SKM-1 treated with dmso at 0.1 percent for 144 hours (cell line): ENCODE measurements at regions not wholly inside any gene's neighbourhood (a gene's known extent, or its start where the extent isn't known, plus 50 kb on each side); places are given as distances from the start of the nearest gene placed in this dataset.

ENCODE experiments used
- DNase-seq: peaks from one replicate; lab custom pipeline; 2025; ENCODE audit not compliant: unreplicated experiment; lab: John Stamatoyannopoulos, UW

DNA sequence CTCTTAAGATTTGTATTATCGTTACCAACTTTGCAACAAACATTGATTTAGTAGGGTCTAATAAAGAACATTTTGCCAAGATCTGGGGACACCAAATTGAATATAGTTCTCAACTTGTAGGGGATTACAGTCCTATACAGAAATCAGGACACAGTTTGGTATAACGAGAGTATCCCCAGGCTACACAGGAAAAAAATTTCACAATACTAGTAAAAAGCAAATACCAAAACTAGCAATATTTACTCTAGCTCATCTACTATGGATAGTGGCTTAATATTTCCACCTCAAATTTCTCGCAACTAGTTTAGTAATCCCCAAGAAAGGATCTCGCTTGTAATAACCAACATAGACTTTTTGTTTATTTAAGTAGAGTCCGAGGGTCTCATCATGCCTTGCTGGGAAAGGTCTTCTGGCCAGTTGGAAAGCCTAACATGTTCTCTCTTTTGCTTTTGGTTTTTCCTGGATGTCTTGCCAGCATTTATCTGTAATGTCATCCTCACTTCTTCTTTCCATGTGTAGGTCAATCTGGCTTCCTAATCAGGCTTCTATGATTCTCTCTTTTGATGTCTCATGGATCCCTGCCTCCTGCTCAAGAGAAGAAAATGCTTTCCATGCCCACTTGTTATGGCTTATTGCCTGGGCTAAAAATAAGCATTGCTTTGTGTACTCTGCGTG lies 104.7 kb upstream of the KCNK2 start:
- no peak for DNase-seq

DNA sequence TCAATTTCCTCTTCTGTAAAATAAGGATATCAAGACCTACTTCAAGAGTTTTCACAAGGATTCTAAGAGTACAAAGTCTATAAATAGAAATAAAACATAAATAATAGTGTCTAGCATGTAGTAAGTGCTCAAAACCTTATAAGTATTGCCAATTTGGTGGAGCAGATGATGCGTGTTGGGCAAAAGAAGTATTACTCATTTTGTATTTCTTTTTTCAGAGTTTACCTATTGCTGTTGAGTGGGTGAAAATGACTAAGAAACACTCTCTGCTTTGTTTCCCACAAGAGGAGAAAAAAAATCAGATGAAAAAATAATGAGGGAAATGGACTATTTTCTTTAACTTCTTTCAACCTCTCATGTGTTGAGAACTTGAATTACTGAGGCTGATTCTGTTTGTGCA lies 103.3 kb upstream of the KCNK2 start:
- DNase-seq, result no peak

GRCh38 chr1:214980921-214981320 lies 101.6 kb upstream of the KCNK2 start:
- no peak for DNase-seq

GRCh38 chr1:214983126-214983869 lies 99.2 kb upstream of the KCNK2 start:
- DNase-seq, result no peak

DNA sequence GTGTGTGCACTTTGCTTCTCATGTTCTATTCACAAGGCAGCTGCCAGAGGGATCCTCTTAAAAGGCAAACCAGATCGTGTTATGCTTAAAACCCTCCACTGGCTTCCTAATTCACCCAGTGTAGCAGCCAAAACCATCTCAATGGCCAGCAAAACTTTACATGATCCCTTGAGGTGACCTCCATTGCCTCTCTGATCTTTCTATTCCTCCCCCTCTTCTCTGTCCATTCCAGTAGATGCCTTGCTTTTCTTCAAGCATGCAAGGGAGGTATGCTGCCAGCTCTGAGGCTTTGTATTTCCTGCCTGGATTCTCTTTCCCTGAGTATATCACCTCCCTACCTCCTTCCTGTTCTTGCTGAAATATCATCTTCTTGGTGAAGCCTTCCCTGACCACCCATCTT lies 93.2 kb upstream of the KCNK2 start:
- DNase-seq, result no peak

GRCh38 chr1:214990619-214991018 lies 91.9 kb upstream of the KCNK2 start:
- DNase-seq, result no peak

DNA sequence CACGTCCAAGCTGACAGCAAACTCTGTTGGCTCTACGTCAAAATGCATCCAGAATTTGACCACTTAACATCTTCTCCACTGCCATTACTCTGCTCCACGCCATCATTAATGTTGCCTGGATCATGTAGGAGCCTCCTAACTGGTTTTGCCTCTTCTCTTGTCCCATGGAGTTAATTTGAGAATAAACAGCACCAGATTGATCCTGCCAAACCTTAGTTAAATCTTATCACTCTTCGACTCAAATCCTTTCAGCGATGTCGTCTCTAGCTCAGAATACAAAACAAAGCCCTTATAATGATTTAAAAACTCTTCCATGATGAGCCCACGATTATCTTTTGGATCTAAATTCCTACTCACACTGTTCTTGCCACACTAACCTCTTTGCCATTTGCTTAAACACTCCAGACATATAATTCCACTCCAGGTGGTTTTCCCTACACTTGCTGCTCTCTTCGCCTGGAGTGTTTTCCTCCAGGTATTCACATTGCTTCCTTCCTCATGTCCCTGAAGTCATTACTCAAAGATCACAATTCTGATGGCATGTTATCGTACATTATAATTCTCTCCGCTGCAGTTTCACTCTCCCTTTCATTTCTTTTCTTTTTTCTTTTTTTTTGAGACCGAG lies 90.7 kb upstream of the KCNK2 start:
- no peak for DNase-seq

GRCh38 chr1:214993419-214993818 lies 89.1 kb upstream of the KCNK2 start:
- DNase-seq, result no peak

GRCh38 chr1:214997685-214998084 lies 84.9 kb upstream of the KCNK2 start:
- peak; percentile 85 for DNase-seq

DNA sequence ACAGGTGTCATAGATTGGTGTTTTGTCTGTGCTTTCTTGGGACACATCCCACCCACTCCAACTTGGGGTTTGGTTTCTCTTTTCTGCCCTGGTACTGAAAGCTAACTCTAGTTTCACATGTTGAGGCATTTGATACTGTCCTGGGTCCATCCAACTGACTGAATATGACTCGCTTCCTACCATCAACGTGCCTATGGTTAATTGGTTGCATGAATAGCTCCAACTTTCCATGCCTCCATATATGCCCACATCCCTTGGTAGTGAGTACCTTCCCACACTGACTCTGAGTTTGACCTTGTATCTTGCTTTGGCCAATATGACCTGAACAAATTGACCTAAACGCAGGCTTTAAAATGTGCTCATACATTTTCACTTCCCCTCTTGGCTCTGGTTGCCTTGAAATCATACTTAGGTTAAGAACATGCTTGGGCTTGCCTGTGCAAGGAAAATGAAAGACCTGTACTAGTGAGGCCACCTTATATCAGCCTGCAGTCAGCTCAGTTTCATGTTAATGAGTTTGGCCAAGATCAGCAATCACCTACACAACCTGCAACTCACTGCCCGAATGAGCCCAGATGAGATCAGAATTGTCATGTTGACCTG lies 81.0 kb upstream of the KCNK2 start:
- DNase-seq, result peak; percentile 45

GRCh38 chr1:215002471-215002870 lies 80.1 kb upstream of the KCNK2 start:
- no peak for DNase-seq

- DNase-seq, result no peak
Observed at GRCh38 chr1:215003686-215004085, 78.9 kb upstream of the KCNK2 start.

DNA sequence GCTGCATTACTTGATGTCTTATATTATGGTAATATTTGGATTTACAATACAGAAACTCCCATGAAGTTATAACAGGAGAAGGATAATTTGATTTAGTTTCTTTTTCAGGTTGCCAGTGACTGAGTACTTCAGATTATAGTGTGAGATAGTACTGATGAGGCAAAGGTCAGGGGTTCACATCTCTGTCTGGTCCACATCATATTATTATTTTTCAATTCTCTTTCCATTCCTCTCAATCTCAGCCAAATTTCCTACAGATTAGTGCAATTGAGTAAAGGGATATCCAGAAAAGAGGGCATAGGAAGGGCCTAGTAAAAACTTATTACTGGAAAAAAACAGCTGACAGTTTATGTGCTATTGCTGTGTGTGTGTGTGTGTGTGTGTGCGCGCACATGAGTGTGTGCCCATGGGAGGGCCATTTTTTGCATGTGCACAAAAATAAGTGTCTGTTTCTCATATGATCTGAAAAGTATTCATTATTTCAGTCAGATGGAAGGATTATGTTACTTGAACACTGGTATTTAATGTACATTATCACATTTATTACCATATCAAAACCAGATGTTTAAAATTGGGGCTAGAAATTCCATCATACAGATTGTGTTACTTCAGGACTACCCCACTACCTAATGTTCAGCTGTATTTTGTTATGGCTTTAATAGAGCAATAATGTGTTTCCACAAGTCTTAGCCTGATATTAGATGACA lies 78.3 kb upstream of the KCNK2 start:
- no peak for DNase-seq

- DNase-seq, result no peak
Observed at GRCh38 chr1:215005078-215005477, 77.5 kb upstream of the KCNK2 start.

DNA sequence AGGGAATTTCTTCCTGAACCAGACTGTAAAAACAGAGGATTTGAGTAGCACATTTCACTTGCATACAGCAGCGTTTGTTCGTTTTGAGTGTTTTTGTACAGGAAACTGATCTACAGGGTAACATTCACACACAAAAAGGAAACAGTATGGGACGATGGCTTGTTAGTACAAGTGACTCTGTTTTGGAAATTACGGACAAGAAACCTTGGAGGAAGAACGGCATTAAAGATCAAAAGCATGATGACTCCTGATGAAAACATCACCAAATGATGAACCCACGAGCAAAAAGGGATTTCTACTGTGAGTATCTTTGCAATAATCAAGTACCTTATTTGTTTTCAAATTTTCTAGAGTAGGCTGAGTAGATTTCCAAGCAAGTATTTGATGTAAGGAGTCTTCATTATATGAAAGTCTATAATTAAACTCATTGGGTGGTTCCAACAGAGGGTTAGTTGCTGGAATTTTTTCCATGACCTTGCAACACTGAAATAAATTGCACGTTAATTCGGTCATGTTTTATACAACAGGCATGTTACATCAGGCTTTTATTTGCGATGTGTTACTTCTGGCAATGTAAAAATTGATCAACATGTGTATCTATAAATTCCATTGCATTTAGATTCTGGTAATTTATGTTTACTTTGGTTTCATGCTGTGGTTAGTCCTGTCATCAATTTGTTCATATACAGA lies 76.7 kb upstream of the KCNK2 start:
- DNase-seq, result no peak

DNA sequence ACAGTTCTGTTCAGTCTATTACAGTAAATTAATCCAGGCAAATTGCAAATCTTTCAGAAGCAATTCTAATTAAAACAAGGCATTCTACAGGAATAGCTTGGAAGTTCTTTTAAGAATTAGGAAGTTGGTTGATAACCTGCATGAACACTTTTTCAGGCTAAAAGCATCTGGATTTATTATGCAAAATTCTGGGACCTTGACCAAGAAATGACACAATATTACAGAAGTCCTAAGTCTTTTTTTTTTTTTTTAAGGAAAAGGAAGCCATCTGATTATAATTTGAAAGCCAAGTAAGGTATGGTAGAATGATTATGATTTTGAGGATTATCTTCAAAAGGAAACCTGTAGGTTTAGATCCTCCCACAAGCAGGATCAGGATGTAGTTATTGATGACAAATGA lies 74.7 kb upstream of the KCNK2 start:
- no peak for DNase-seq

- no peak for DNase-seq
Observed at GRCh38 chr1:215018555-215018954, 64.0 kb upstream of the KCNK2 start.

DNA sequence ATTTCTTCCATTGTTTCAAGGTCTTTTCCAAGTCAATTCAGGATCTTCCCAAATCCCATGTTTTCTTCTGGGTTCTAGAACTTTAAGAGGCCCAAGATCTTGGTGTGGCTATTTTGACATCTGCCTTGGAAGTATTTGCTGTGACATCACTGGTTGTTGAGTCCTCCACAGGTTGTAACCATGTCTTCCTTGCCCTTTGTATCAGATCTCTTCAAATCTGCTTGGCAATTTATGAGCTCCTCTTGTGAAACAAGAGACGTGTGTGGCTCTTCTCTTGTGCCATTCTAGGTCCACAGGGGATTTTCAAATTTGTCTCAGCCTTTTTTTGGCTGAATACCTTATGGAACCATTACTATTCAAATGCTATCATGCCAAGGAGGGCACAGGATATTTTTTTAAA lies 60.3 kb upstream of the KCNK2 start:
- no peak for DNase-seq

DNA sequence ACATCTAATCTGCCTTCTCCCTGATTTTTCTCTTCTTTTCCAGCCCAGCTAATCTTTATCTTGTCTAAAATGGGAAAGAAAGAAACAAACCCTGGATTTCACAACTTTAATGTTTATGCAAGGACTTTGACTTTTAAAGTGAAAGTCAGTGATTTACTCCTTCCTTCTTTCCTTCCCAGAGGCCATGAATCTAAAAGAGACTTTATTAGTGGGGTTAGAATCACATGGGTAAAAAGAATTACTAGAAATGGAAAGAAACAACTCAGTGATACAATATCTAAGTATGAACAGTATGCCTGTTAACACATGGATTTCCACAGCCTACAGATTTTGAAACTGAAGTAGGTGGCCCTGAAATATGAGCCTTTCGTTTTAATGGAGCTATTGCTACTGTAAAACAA lies 59.8 kb upstream of the KCNK2 start:
- no peak for DNase-seq

- DNase-seq, result no peak
Observed at GRCh38 chr1:215023155-215023832, 59.2 kb upstream of the KCNK2 start.
